Activated naive CD8-positive, alpha-beta T cell treated with anti-CD3 and anti-CD28 coated beads, Interleukin-2, amount 50 U/mL, for 24 hours (primary cell): ENCODE measurements at regions not wholly inside any gene's neighbourhood (a gene's known extent, or its start where the extent isn't known, plus 50 kb on each side); places are given as distances from the start of the nearest gene placed in this dataset.

Experiments
- ATAC-seq: fragments of 150-1000 bp; cut with Tn5 transposase; one replicate; pipeline ENCODE4 v1.10.0; 2021
- DNase-seq: peaks from one replicate; pipeline ENCODE4 v3.0.0; 2021
- H3K27ac Mint-ChIP-seq: one replicate; pipeline ENCODE4 v1.8.0; 2021; ENCODE audit warnings: mild to moderate bottlenecking, mixed read lengths
- H3K27me3 Mint-ChIP-seq: one replicate; pipeline ENCODE4 v1.8.0; 2021; ENCODE audit warnings: mixed read lengths
- H3K36me3 Mint-ChIP-seq: one replicate; pipeline ENCODE4 v1.8.0; 2021; ENCODE audit warnings: low read depth, mixed read lengths
- H3K4me1 Mint-ChIP-seq: one replicate; pipeline ENCODE4 v1.8.0; 2021; ENCODE audit warnings: mixed read lengths
- H3K4me3 Mint-ChIP-seq: one replicate; pipeline ENCODE4 v1.8.0; 2021; ENCODE audit warnings: mild to moderate bottlenecking, moderate library complexity, mixed read lengths
- H3K9me3 Mint-ChIP-seq: one replicate; pipeline ENCODE4 v1.8.0; 2021; ENCODE audit warnings: mixed read lengths

- Mint-ChIP-seq H3K9me3 (peaks cover 14% of the 10 kb centered on the region), H3K4me3 (no peak overlapping the region), H3K4me1 (no peaks in the 10 kb centered on the region), H3K36me3 (no peaks in the 10 kb centered on the region), H3K27ac (no peak overlapping the region), H3K27me3 (no peaks in the 10 kb centered on the region)
- DNase-seq (no peak), ATAC-seq (no peak)
Measured at GRCh38 chr21:27173053-27173452, 206.2 kb upstream of the ADAMTS5 start.

GRCh38 chr21:27171707-27172106, 204.8 kb upstream of the ADAMTS5 start:
- no peaks in the 10 kb centered on the region for H3K27me3 Mint-ChIP-seq
- ATAC-seq (no peak), DNase-seq (no peak)
- no peak overlapping the region for H3K27ac Mint-ChIP-seq
- no peaks in the 10 kb centered on the region for H3K36me3 Mint-ChIP-seq
- H3K4me3 Mint-ChIP-seq: no peak overlapping the region
- H3K4me1 Mint-ChIP-seq: no peaks in the 10 kb centered on the region
- H3K9me3 Mint-ChIP-seq: peaks cover 10% of the 10 kb centered on the region

GRCh38 chr21:27168084-27168483, 201.2 kb upstream of the ADAMTS5 start:
- no peaks in the 10 kb centered on the region for H3K27me3 Mint-ChIP-seq
- no peak for ATAC-seq
- H3K9me3 Mint-ChIP-seq: peaks cover 14% of the 10 kb centered on the region
- no peaks in the 10 kb centered on the region for H3K4me1 Mint-ChIP-seq
- DNase-seq: no peak
- no peak overlapping the region for H3K4me3 Mint-ChIP-seq
- no peaks in the 10 kb centered on the region for H3K36me3 Mint-ChIP-seq
- H3K27ac Mint-ChIP-seq: no peak overlapping the region

- peaks cover 4% of the 10 kb centered on the region for H3K9me3 Mint-ChIP-seq
- no peak overlapping the region for H3K4me3 Mint-ChIP-seq
- ATAC-seq (no peak), DNase-seq (no peak)
- H3K27ac Mint-ChIP-seq: no peak overlapping the region
- no peaks in the 10 kb centered on the region for H3K27me3 Mint-ChIP-seq
- no peaks in the 10 kb centered on the region for H3K36me3 Mint-ChIP-seq
- no peaks in the 10 kb centered on the region for H3K4me1 Mint-ChIP-seq
Measured at GRCh38 chr21:27164208-27165177, 197.6 kb upstream of the ADAMTS5 start.

GRCh38 chr21:27158967-27159366, 192.1 kb upstream of the ADAMTS5 start:
- H3K4me1 Mint-ChIP-seq: no peaks in the 10 kb centered on the region
- H3K4me3 Mint-ChIP-seq: no peak overlapping the region
- H3K27me3 Mint-ChIP-seq: no peaks in the 10 kb centered on the region
- peaks cover 2% of the 10 kb centered on the region for H3K9me3 Mint-ChIP-seq
- H3K36me3 Mint-ChIP-seq: no peaks in the 10 kb centered on the region
- ATAC-seq (no peak), DNase-seq (no peak)
- H3K27ac Mint-ChIP-seq: no peak overlapping the region

GRCh38 chr21:27157097-27157496, 190.2 kb upstream of the ADAMTS5 start:
- Mint-ChIP-seq H3K27me3 (no peaks in the 10 kb centered on the region), H3K36me3 (no peaks in the 10 kb centered on the region), H3K9me3 (no peaks in the 10 kb centered on the region), H3K4me3 (no peak overlapping the region), H3K4me1 (no peaks in the 10 kb centered on the region), H3K27ac (no peak overlapping the region)
- DNase-seq (no peak), ATAC-seq (no peak)

GRCh38 chr21:27156666-27157065, 189.8 kb upstream of the ADAMTS5 start:
- Mint-ChIP-seq H3K27ac (no peak overlapping the region), H3K4me3 (no peak overlapping the region), H3K27me3 (no peaks in the 10 kb centered on the region), H3K9me3 (no peaks in the 10 kb centered on the region), H3K4me1 (no peaks in the 10 kb centered on the region), H3K36me3 (no peaks in the 10 kb centered on the region)
- DNase-seq (no peak), ATAC-seq (no peak)

GRCh38 chr21:27155130-27155500, 188.2 kb upstream of the ADAMTS5 start:
- Mint-ChIP-seq H3K9me3 (no peaks in the 10 kb centered on the region), H3K36me3 (no peaks in the 10 kb centered on the region), H3K4me1 (no peaks in the 10 kb centered on the region), H3K27me3 (no peaks in the 10 kb centered on the region), H3K27ac (no peak overlapping the region), H3K4me3 (no peak overlapping the region)
- ATAC-seq: no peak
- DNase-seq: no peak

- Mint-ChIP-seq H3K9me3 (no peaks in the 10 kb centered on the region), H3K4me1 (no peaks in the 10 kb centered on the region), H3K36me3 (no peaks in the 10 kb centered on the region), H3K27me3 (no peaks in the 10 kb centered on the region), H3K4me3 (no peak overlapping the region), H3K27ac (no peak overlapping the region)
- ATAC-seq: no peak
- no peak for DNase-seq
Measured at GRCh38 chr21:27154451-27155129, 187.7 kb upstream of the ADAMTS5 start.

- ATAC-seq: no peak
- Mint-ChIP-seq H3K9me3 (no peaks in the 10 kb centered on the region), H3K27ac (no peak overlapping the region), H3K36me3 (no peaks in the 10 kb centered on the region), H3K4me3 (no peak overlapping the region), H3K4me1 (no peaks in the 10 kb centered on the region), H3K27me3 (no peaks in the 10 kb centered on the region)
- DNase-seq: no peak
Measured at GRCh38 chr21:27152996-27153395, 186.1 kb upstream of the ADAMTS5 start.

GRCh38 chr21:27149034-27149433, 182.1 kb upstream of the ADAMTS5 start:
- H3K9me3 Mint-ChIP-seq: no peaks in the 10 kb centered on the region
- H3K36me3 Mint-ChIP-seq: no peaks in the 10 kb centered on the region
- DNase-seq (no peak), ATAC-seq (no peak)
- no peak overlapping the region for H3K4me3 Mint-ChIP-seq
- H3K4me1 Mint-ChIP-seq: no peaks in the 10 kb centered on the region
- no peaks in the 10 kb centered on the region for H3K27me3 Mint-ChIP-seq
- H3K27ac Mint-ChIP-seq: no peak overlapping the region

GRCh38 chr21:27146268-27146667, 179.4 kb upstream of the ADAMTS5 start:
- Mint-ChIP-seq H3K36me3 (no peaks in the 10 kb centered on the region), H3K27ac (no peak overlapping the region), H3K27me3 (no peaks in the 10 kb centered on the region), H3K4me3 (no peak overlapping the region), H3K9me3 (no peaks in the 10 kb centered on the region), H3K4me1 (no peaks in the 10 kb centered on the region)
- ATAC-seq (no peak), DNase-seq (no peak)

- ATAC-seq (no peak), DNase-seq (no peak)
- no peaks in the 10 kb centered on the region for H3K36me3 Mint-ChIP-seq
- H3K4me3 Mint-ChIP-seq: no peak overlapping the region
- H3K4me1 Mint-ChIP-seq: no peaks in the 10 kb centered on the region
- H3K9me3 Mint-ChIP-seq: no peaks in the 10 kb centered on the region
- H3K27me3 Mint-ChIP-seq: no peaks in the 10 kb centered on the region
- no peak overlapping the region for H3K27ac Mint-ChIP-seq
Measured at GRCh38 chr21:27145134-27145798, 178.4 kb upstream of the ADAMTS5 start.

- no peak overlapping the region for H3K27ac Mint-ChIP-seq
- H3K27me3 Mint-ChIP-seq: no peaks in the 10 kb centered on the region
- no peaks in the 10 kb centered on the region for H3K36me3 Mint-ChIP-seq
- DNase-seq: no peak
- no peaks in the 10 kb centered on the region for H3K4me1 Mint-ChIP-seq
- no peaks in the 10 kb centered on the region for H3K9me3 Mint-ChIP-seq
- no peak overlapping the region for H3K4me3 Mint-ChIP-seq
- no peak for ATAC-seq
Measured at GRCh38 chr21:27143476-27143875, 176.6 kb upstream of the ADAMTS5 start.

- no peak overlapping the region for H3K27ac Mint-ChIP-seq
Measured at GRCh38 chr21:27139526-27139925, 172.6 kb upstream of the ADAMTS5 start.

More at GRCh38 chr21:27139526-27139925, 172.6 kb upstream of the ADAMTS5 start:
- Mint-ChIP-seq H3K27me3 (no peaks in the 10 kb centered on the region), H3K36me3 (no peaks in the 10 kb centered on the region), H3K9me3 (no peaks in the 10 kb centered on the region), H3K4me1 (no peaks in the 10 kb centered on the region), H3K4me3 (no peak overlapping the region)
- ATAC-seq (no peak), DNase-seq (no peak)
